Heart left ventricle (tissue), 13 donors: ENCODE measurements at regions not wholly inside any gene's neighbourhood (a gene's known extent, or its start where the extent isn't known, plus 50 kb on each side); places are given as distances from the start of the nearest gene placed in this dataset.

Source experiments
- CTCF ChIP-seq, 12 donors: fragments of 200-600 bp; sonication (generic) in 4 of 12; IDR thresholded peaks; one replicate each; pipeline versions ENCODE4 v1.5.0 to v1.8.0; 2018 to 2022; ENCODE audit warnings: antibody characterized with exemption in 12 of 12, mild to moderate bottlenecking in 5 of 12
- POLR2A ChIP-seq, 2 donors: fragments of 450-650 bp; IDR thresholded peaks; one replicate each; pipeline ENCODE4 v1.6.1; 2017; ENCODE audit warnings: antibody characterized with exemption in 2 of 2, mild to moderate bottlenecking in 2 of 2, moderate library complexity in 2 of 2
- donor health status: ischemic (EF 13 %, LVEDD 7.1; RV severe dilation, severe dysfunction).
- donor health status: DM: no; HTN: yes; CAD: no.
- donor health status: DM: no; HTN: no; CAD: no.
- donor health status: ischemic (EF 25% LVEDD 6.9; RV normal size, moderate dysfunction).
- donor health status: ischemic (EF 25% LVEDD 5.7; RV mildly dilated, moderate dysfunction).
- donor health status: ischemic (EF 35%, LVEDD 5.7; RV mildly dilated, moderate dysfunction).
- donor health status: nonischemic (EF 11% LVEDD 7.7; RV severe dilation, severe dysfunction).
- donor health status: DM: yes; HTN: yes; CAD: no.
- donor health status: PGD.
- donor health status: ischemic (EF 29% LVEDD 5.4; RV normal size, mild dysfunction).
- donor health status: nonischemic (EF 23%, LVEDD 6.1; RV moderate dilation, normal function).

- TF ChIP-seq CTCF (IDR thresholded peaks at IDR 0.05) (no peak), POLR2A (IDR thresholded peaks at IDR 0.05) (no peak)
Measured at GRCh38 chr3:74456166-74456565, 158.3 kb downstream of the CNTN3 start.
